ENCODE measurements at regions not wholly inside any gene's neighbourhood (a gene's known extent, or its start where the extent isn't known, plus 50 kb on each side); places are given as distances from the start of the nearest gene placed in this dataset.

GRCh38 chr6:143579703-143580102 lies 68.2 kb upstream of the FUCA2 start:
- H3K27me3 ChIP-seq, result no peaks in the 10 kb centered on the region
- DNase-seq (ENCODE audit: low read depth in 1 of 2, low spot score in 1 of 2), result peak in 1 of 2 donors; percentile 92
- H3K4me3 ChIP-seq, result no peak overlapping the region
- no peak overlapping the region for H3K27ac ChIP-seq
- H3K9me3 ChIP-seq (ENCODE audit: low read depth), result no peaks in the 10 kb centered on the region
- TF ChIP-seq, protein P1, sequence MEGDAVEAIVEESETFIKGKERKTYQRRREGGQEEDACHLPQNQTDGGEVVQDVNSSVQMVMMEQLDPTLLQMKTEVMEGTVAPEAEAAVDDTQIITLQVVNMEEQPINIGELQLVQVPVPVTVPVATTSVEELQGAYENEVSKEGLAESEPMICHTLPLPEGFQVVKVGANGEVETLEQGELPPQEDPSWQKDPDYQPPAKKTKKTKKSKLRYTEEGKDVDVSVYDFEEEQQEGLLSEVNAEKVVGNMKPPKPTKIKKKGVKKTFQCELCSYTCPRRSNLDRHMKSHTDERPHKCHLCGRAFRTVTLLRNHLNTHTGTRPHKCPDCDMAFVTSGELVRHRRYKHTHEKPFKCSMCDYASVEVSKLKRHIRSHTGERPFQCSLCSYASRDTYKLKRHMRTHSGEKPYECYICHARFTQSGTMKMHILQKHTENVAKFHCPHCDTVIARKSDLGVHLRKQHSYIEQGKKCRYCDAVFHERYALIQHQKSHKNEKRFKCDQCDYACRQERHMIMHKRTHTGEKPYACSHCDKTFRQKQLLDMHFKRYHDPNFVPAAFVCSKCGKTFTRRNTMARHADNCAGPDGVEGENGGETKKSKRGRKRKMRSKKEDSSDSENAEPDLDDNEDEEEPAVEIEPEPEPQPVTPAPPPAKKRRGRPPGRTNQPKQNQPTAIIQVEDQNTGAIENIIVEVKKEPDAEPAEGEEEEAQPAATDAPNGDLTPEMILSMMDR (IDR thresholded peaks at IDR 0.05; ENCODE audit: low read depth, low read length), result no peak
- no peaks in the 10 kb centered on the region for H3K36me3 ChIP-seq
- H3K4me1 ChIP-seq (ENCODE audit: low read depth), result no peaks in the 10 kb centered on the region

DNA sequence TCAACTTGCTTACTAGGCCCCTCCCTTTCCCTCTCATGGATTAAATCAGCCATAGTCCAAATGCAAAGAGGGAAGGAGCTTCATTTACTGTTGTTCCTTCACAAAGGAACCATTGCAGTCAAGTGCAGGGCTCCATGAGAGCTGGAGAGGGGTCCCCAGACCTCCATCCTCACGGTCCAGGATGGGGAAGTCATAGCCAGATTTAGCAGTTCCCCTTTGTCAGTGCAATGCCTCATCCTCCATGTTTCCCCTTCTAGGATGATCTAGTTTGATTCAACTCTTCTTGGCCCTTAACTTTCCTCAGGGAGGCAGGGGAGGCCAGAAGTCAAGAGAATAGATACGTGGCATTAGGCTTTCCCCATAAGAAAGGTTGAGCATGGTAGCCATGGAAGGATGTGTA lies 66.5 kb upstream of the FUCA2 start:
- no peak for DNase-seq (ENCODE audit: low read depth in 1 of 2, low spot score in 1 of 2)
- no peak overlapping the region for H3K4me3 ChIP-seq
- H3K9me3 ChIP-seq (ENCODE audit: low read depth), result no peaks in the 10 kb centered on the region
- TF ChIP-seq, protein P1 (IDR thresholded peaks at IDR 0.05; ENCODE audit: low read depth, low read length), result no peak
- no peaks in the 10 kb centered on the region for H3K4me1 ChIP-seq (ENCODE audit: low read depth)
- no peak overlapping the region for H3K27ac ChIP-seq
- H3K27me3 ChIP-seq, result no peaks in the 10 kb centered on the region
- no peaks in the 10 kb centered on the region for H3K36me3 ChIP-seq

DNA sequence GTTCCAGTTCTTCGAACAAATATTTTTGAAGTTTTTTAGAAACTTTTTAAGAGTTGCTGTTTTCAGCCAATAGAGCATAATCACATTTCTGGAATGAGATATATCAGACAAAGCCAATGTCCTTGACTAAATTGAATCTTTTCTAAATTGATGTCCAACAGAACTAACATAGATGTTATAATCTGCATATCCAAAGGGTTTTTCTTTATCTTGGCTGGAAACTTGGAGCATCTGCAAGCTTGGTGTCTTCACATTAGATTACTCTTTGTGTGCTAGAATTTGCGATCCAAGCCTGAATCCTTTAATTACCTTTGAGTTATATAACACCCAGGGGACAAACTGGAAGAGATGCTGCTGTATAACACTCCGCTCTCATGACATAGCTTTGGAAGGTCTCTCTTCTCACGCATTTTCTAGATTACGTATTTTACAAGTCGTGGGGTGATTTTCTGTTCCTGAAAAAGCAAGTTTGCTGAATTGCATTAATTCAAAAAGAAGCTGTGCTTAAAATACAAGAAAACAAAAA lies 64.4 kb upstream of the FUCA2 start:
- Histone ChIP-seq H3K9me3 (ENCODE audit: low read depth) (no peaks in the 10 kb centered on the region), H3K4me1 (ENCODE audit: low read depth) (no peaks in the 10 kb centered on the region), H3K36me3 (no peaks in the 10 kb centered on the region), H3K27ac (no peak overlapping the region), H3K27me3 (no peaks in the 10 kb centered on the region), H3K4me3 (no peak overlapping the region)
- TF ChIP-seq, protein P1 (IDR thresholded peaks at IDR 0.05; ENCODE audit: low read depth, low read length), result no peak
- no peak for DNase-seq (ENCODE audit: low read depth in 1 of 2, low spot score in 1 of 2)

DNA sequence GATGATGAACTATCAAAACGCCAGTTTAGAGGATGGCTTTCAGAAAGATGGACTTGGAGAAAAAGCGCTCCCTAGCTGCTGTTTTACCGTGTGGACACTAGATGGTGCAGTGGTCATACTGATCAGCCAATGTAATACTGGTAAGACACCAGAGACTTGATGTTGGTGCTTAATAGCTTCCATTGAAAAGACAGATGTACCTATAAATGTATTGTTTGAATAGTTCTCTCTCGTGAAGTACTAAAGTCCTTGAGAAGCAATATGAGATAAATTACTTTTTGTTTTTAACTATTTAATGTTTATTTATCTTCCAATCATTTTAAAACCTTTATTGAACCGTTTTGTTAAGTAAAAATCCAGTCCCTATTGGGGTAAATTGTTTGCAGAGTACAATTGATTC lies 63.9 kb upstream of the FUCA2 start:
- Histone ChIP-seq H3K4me1 (ENCODE audit: low read depth) (no peaks in the 10 kb centered on the region), H3K36me3 (no peaks in the 10 kb centered on the region), H3K9me3 (ENCODE audit: low read depth) (no peaks in the 10 kb centered on the region), H3K27me3 (peaks cover 2% of the 10 kb centered on the region), H3K4me3 (no peak overlapping the region), H3K27ac (no peak overlapping the region)
- TF ChIP-seq, protein P1 (IDR thresholded peaks at IDR 0.05; ENCODE audit: low read depth, low read length), result peak; percentile 81
- peak; percentile 68 to 90 for DNase-seq (ENCODE audit: low read depth in 1 of 2, low spot score in 1 of 2)

GRCh38 chr6:143570147-143570853 lies 58.8 kb upstream of the FUCA2 start:
- no peaks in the 10 kb centered on the region for H3K36me3 ChIP-seq
- H3K27ac ChIP-seq, result no peak overlapping the region
- TF ChIP-seq, protein P1 (IDR thresholded peaks at IDR 0.05; ENCODE audit: low read depth, low read length), result no peak
- H3K4me1 ChIP-seq (ENCODE audit: low read depth), result no peaks in the 10 kb centered on the region
- no peaks in the 10 kb centered on the region for H3K9me3 ChIP-seq (ENCODE audit: low read depth)
- H3K27me3 ChIP-seq, result peaks cover 4% of the 10 kb centered on the region
- no peak for DNase-seq (ENCODE audit: low read depth in 1 of 2, low spot score in 1 of 2)
- no peak overlapping the region for H3K4me3 ChIP-seq
